Middle frontal gyrus (tissue), 1 donor: ENCODE measurements at regions not wholly inside any gene's neighbourhood (a gene's known extent, or its start where the extent isn't known, plus 50 kb on each side); places are given as distances from the start of the nearest gene placed in this dataset.
"Not testable (repeated sequence)": the region's sequence is repeated elsewhere in the genome, so short reads cannot be mapped to it uniquely, and the experiment has no call there.

Experiments used
- DNase-seq: peaks from one replicate; pipeline ENCODE4 v3.0.0-alpha.2; 2015; ENCODE audit warnings: low spot score; ENCODE audit errors: extremely low spot score

GRCh38 chr22:23500508-23501260, 79.4 kb downstream of the IGLL1 start:
- DNase-seq, result no peak

DNA sequence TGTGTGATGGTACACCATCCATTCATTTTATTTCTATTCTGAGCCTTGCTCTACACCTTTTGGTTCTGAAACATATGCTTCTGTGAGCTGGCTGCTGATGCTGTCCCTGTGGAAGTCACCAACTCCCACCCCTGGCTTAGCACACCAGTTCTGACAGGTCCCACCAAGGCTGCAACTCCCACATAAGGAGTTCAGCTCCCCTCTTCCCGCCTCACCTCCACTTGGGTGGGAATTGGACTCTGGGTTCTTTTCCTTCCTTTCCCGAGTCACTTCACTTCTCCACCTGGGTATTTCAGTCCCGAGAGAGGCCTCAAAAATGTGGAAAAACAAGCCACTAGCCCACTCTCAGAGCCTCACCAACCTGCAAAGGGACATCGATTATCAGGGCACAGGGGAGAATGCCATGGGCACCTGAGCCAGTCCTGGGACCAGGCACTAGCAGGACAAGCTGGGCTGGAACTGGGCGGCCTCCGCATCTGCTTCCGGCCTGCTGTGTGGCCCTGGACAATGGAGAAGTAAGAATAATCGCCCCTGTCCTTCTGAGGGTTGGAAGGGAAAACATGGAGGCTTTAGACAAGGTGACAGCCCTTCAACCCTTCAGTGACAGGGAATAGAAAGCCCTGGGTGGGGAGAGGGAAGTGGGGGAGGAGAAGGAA, 80.1 kb downstream of the IGLL1 start:
- DNase-seq, result no peak

DNA sequence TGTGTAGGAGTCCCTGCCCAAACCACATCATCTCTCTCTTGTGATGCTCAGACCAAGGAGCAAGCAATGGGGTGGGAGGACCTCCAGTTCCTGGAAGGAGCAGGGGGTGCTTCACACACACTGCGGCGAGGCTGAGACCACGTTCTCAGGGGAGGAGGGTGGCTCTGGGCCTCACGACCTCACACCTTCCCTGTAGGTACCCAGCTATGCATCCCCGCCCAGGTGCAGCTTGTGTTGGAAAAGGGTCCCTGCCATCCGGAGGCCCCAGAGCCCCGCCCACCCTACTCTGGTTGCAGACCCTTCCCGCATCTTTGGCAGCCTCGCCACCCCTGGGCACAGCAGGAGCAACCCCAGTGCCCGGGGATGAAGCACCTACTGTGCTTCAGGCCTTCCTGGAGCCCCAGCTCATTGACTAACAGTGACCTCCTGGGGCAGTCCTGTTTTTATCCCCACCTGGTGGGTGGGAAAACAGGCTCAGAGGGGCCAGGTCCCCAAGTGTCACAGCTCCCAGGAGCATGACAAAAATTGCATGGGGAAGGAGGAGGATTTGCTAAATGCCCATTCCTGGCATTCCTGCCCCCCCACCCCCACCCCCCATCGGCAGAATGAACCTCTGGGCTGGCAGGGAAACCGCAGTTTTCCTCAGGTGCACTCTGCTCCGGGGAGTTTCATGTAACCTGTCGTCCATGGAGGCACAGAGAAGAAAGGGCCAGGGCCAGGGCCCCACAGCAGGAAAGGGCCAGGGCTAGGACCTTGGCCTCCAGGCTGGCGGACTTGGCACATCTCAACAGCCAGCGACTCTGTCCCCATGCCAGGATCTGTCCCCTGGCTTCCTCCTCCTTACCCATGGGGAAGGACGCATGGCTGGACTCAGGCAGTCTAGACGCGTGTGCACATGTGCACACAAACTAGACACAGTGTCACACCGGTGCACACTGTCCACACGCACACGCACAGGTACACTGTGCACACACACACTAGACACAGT, 81.0 kb downstream of the IGLL1 start:
- no peak for DNase-seq

GRCh38 chr22:23497889-23498288, 82.2 kb downstream of the IGLL1 start:
- DNase-seq, result not testable (repeated sequence)

DNA sequence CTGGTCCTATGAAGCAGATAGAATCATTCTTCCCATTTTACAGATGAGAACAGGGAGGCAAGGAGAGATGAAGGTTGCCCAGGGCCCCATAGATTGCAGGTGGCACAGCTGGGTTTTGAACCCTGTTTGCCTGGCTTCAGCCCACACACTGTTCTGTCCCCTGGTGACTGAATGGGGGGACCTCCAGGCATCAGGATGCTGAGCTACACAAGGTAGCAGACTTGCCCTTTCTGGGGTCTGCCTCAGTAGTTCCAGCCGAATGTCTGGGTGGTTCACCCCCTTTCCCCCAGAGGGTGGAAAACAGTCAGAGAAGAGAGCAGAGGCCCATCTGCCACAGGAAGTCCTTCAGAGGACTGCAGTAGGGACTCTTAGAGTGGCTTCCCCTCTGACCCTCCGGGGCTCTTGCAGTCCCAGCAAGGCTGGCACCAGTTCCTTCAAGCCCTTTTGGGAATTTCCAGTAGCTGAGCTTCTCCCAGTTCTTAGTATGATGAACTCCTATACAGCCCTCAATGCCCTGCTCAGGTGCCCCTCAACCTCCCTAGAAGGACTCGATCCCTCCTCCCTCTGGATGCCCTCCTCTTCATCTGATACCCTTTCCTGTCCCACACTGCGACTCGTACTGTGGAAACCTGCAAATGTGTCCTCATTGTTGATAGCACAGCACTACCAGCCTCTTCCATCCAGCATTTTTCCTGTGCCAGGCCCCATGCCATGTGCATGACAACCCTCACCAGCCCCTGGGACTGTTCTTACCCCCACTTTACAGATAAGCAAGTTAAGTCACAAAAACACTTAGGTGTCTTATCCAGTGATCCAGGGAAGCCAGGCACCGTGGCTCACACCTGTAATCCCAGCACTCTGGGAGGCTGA, 82.8 kb downstream of the IGLL1 start:
- no peak for DNase-seq

GRCh38 chr22:23496445-23496833, 83.7 kb downstream of the IGLL1 start:
- DNase-seq, result no peak

GRCh38 chr22:23495614-23496444, 84.3 kb downstream of the IGLL1 start:
- DNase-seq, result no peak

DNA sequence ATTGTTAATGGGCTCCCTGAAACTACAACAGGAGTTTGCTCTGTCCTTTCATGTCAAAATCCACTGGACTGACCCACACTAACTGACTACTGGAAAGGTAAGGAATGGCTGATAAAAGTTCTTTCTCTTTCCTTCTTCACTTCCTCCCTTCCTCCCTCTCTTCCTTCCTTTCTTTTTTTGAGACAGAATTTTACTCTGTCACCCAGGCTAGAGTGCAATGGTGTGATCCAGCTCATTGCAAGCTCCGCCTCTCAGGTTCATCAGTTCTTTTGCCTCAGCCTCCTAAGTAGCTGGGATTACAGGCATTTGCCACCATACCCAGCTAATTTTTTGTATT, 85.2 kb downstream of the IGLL1 start:
- DNase-seq, result no peak

DNA sequence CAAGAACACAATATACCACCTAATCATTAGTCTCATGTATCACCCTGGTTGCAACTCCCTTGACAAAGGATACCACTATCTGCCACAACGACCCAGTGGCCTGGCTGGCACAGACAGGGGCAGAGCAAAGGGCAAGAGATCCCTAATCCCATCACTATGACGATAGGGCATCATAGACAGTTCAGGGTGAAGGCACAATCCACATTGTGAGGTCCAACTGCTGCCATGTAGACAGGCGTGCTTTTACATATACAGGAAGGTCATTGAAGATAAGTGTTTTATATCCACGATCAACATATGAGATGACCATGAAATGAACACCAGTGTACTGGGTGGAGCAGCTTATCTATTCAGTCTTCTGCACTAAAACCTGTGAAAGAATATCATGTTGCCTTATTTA, 94.6 kb downstream of the IGLL1 start:
- no peak for DNase-seq

DNA sequence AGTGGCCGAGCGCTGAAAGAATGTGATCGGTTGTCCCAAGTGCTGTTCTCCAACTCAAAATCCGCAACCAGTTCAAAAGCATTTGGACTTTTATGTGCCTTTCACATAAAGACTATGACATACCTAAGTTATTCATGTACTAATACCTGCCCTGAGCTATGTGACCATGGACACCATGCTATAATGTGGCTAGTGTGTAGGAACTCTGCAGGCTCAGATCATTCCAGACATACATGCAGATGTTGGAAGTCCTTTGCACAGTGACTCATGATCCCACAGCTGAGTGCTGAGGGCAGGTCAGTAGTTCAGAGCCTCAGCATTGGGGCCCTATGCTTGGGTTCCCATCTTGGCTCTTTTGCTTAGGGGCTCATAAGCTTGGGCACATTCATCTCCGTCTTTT, 95.4 kb downstream of the IGLL1 start:
- no peak for DNase-seq

DNA sequence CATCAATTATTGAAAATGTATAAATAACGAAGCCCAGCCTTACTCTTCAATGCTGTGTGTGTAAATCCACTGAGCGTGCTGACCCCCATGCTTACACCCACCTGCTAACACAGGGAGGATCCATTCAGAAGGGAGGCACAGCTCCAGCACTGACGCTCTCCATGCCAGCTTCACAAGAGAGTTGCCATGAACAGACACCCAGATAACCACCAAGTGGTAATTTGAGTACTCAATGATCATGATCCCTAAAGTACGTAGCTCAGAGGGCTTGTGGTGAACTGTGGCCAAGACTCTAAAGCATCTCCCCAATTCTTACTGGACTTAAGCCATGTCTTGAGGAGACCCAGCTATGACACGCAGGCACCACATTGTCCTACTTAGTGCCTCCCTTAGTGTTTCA, 98.7 kb downstream of the IGLL1 start:
- no peak for DNase-seq

GRCh38 chr22:23478175-23478574, 101.9 kb downstream of the IGLL1 start:
- no peak for DNase-seq

DNA sequence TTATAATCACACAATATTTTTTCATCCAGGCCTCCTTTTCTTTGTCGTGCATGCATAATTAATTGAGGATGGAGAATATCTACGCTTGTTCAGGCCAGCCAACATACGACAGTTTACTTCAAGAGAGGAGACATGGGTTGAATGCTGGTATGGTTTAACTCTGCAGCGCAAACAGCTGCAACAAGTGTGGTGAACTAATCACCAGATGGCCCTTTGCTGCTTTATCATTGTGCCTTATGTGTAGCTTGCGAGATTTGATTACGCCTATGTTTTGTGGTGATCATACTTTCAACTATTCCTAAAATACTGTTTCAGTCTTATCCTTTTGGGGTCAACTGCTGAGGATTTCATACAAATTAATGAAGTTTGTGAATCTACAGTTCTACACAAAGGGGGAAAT, 105.6 kb downstream of the IGLL1 start:
- DNase-seq, result not testable (repeated sequence)

GRCh38 chr22:23473901-23474300, 106.2 kb downstream of the IGLL1 start:
- DNase-seq, result no peak

GRCh38 chr22:23472376-23472775, 107.7 kb downstream of the IGLL1 start:
- DNase-seq, result not testable (repeated sequence)

DNA sequence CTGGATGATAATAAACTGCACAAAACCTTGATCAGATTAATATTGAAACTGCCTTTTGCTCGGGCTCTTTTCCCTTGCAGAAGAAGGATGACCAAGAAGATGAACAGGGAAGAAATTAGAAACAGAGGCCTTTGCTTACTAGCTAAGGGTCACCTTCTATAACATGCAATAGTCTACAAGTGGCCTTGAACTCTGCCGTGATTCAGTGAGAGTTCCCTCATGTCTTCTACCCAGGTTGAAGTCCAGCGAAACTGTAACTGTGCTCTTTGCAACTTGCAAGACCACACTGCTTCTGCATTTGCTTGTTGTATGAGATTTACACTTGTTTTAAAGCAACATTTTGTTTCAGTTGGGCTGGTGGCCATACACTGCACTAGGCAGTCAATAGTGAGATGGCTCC, 108.4 kb downstream of the IGLL1 start:
- no peak for DNase-seq

- no peak for DNase-seq
Measured at GRCh38 chr22:23470811-23471389, 109.2 kb downstream of the IGLL1 start.

GRCh38 chr22:23467721-23468294, 112.3 kb downstream of the IGLL1 start:
- DNase-seq, result no peak

DNA sequence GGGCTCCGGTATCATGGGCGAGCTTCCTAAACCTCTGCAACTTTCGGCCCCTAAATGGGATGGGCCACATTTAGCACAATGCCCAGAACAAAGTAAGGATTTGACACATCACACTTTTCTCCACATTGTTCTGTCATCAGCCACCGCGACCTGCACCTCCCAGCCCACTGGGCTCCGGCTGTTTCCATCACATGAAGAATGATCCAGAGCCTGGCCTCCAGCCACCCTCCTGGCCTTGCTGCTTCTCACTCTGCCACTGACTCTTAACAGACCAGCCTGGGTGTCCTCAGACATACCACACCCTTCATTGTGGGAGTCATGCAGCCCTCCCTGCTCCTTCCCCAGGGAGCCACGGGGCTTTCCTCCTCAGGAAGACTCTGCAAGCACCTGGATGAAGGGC, 113.7 kb downstream of the IGLL1 start:
- DNase-seq, result no peak
